ENCODE measurements at regions not wholly inside any gene's neighbourhood (a gene's known extent, or its start where the extent isn't known, plus 50 kb on each side); places are given as distances from the start of the nearest gene placed in this dataset.

DNA sequence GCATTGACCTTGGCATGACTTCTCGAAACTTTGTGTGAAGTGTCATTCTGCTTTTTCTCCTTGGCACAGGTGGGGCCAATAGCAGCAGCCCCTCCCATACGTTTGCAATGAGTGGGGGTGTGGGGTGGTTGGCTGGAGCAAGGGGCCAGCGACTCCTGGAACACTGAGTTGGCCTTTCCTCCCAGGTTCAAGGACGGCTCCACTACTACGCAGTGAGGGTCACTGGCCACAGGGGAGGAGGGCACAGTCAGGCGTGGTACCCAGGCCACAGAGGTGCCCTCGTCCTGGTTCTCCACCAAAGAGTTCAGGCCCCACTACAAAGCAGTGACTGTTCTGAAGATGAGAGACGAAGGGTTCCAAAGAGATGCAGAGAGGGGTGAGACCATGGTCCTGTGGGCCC lies 70.6 kb upstream of the OTOS start:
- Histone ChIP-seq H3K9me2 (replicated peaks; ENCODE audit: insufficient read depth, low read length) (no peaks in the 10 kb centered on the region), H3K27me3 (replicated peaks; ENCODE audit: insufficient read depth, low read length) (peaks cover 45% of the 10 kb centered on the region), H4K20me1 (ENCODE audit: insufficient read depth, low read length) (no peaks in the 10 kb centered on the region), H3K4me3 (ENCODE audit: low read length) (no peak overlapping the region), H2AFZ (ENCODE audit: low read length) (no peak overlapping the region), H3K4me2 (ENCODE audit: low read depth, low read length) (no peak overlapping the region), H3K9me3 (replicated peaks; ENCODE audit: insufficient read depth, low read length) (no peaks in the 10 kb centered on the region), H3K9ac (ENCODE audit: low read length) (no peak overlapping the region), H3K4me1 (ENCODE audit: low read length) (no peaks in the 10 kb centered on the region), H3K27ac (ENCODE audit: low read length) (no peak overlapping the region), H3K36me3 (replicated peaks; ENCODE audit: insufficient read depth, low read length) (no peaks in the 10 kb centered on the region), H3K79me2 (ENCODE audit: low read length) (no peaks in the 10 kb centered on the region), H3F3A (ENCODE audit: insufficient read depth, low read length) (no peaks in the 10 kb centered on the region)
- TF ChIP-seq, protein P1, sequence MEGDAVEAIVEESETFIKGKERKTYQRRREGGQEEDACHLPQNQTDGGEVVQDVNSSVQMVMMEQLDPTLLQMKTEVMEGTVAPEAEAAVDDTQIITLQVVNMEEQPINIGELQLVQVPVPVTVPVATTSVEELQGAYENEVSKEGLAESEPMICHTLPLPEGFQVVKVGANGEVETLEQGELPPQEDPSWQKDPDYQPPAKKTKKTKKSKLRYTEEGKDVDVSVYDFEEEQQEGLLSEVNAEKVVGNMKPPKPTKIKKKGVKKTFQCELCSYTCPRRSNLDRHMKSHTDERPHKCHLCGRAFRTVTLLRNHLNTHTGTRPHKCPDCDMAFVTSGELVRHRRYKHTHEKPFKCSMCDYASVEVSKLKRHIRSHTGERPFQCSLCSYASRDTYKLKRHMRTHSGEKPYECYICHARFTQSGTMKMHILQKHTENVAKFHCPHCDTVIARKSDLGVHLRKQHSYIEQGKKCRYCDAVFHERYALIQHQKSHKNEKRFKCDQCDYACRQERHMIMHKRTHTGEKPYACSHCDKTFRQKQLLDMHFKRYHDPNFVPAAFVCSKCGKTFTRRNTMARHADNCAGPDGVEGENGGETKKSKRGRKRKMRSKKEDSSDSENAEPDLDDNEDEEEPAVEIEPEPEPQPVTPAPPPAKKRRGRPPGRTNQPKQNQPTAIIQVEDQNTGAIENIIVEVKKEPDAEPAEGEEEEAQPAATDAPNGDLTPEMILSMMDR (IDR thresholded peaks at IDR 0.05; ENCODE audit: low read length): no peak
- TF ChIP-seq EZH2 (optimal IDR thresholded peaks at IDR 0.05; ENCODE audit: low read depth, low read length): no peak
- no peak for TF ChIP-seq EZH2phosphoT487 (IDR thresholded peaks at IDR 0.05; ENCODE audit: low read length)
- DNase-seq: no peak

DNA sequence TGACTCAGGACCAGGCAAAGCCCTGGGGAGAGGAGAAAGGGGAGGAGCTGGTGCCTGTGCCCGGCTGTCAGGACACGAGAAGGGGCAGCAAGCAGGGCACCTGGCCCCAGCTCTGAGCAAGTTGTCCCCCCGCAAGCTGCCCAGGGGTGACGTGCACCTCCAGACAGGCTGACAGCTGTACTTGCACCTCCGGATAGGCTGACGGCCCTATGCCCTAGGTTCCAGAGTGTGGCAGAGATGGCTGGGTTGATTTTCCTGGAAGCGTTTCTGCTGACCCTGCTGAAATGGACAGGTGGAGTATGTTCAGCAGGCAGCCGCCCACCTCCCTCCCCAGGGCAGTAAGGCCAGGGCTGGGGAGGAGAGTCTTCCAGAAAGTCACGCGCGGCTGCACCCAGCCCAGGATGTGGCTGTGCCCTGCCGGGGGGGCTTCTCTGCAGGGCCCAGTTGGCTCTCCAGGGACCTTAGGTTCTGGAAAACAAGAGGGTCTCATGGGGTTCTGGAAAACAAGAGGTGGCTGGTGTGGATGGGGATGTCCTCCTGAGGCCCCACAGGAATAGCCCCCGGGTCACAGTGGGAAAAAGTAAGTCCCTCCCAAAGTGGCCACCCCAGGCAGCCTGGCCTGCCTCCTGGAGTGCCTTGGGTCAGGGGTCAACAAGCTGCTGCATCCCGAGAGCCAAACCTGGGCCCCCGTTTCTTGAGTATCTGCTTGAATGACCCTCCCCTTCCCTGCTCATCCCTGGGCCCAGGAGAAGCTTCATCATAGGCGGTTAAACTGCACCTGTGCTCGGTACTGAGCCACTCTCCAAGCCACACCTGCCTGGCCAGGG lies 71.4 kb upstream of the OTOS start:
- H3K27ac ChIP-seq (ENCODE audit: low read length): no peak overlapping the region
- no peaks in the 10 kb centered on the region for H3K79me2 ChIP-seq (ENCODE audit: low read length)
- no peak for DNase-seq
- no peaks in the 10 kb centered on the region for H4K20me1 ChIP-seq (ENCODE audit: insufficient read depth, low read length)
- H3K4me2 ChIP-seq (ENCODE audit: low read depth, low read length): no peak overlapping the region
- H3K9me2 ChIP-seq (replicated peaks; ENCODE audit: insufficient read depth, low read length): no peaks in the 10 kb centered on the region
- no peaks in the 10 kb centered on the region for H3K9me3 ChIP-seq (replicated peaks; ENCODE audit: insufficient read depth, low read length)
- H3F3A ChIP-seq (ENCODE audit: insufficient read depth, low read length): no peaks in the 10 kb centered on the region
- H3K4me1 ChIP-seq (ENCODE audit: low read length): no peaks in the 10 kb centered on the region
- H3K27me3 ChIP-seq (replicated peaks; ENCODE audit: insufficient read depth, low read length): peaks cover 38% of the 10 kb centered on the region
- H3K9ac ChIP-seq (ENCODE audit: low read length): no peak overlapping the region
- no peaks in the 10 kb centered on the region for H3K36me3 ChIP-seq (replicated peaks; ENCODE audit: insufficient read depth, low read length)
- H3K4me3 ChIP-seq (ENCODE audit: low read length): no peak overlapping the region
- TF ChIP-seq EZH2phosphoT487 (IDR thresholded peaks at IDR 0.05; ENCODE audit: low read length) (no peak), EZH2 (optimal IDR thresholded peaks at IDR 0.05; ENCODE audit: low read depth, low read length) (no peak)
- TF ChIP-seq, protein P1 (IDR thresholded peaks at IDR 0.05; ENCODE audit: low read length): no peak
- H2AFZ ChIP-seq (ENCODE audit: low read length): no peak overlapping the region

DNA sequence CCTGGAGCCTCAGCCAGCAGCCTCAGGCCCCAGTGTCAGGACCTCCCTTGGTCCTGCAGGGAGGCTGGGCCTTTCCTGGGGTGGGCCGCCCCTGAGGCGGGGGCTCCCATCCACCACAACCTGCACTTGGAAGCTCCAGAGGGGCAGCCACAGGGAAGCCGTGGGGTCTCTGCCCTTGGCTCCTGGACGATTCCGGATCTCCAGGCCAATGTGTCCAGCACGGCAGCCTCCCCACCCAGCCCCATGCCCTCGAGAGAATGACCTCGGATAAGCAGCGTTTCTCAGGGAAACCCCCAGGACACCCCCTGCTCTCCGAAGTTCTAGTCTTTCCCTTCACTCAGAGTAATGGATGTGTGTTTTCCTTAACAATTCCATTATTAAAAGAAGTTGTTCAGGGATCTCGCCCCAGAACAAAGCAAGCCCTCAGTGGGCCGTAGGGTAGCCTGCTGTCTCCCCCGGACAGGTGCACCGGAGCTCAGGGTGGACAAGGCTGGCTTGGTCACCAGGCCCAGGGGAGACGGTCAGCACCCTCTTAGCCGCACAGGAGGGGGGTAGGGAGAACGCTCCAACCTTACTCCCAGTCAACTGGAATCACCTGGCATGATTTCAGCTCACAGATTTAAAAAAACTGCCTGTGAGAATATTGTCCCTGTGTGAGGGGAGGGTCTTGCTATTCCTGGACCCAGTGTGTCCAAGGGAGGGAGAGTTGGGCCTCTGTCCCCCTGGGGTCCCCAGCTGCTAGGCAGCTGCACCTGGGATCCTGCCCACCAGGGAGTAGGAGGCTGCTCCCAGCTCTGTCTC lies 72.2 kb upstream of the OTOS start:
- Histone ChIP-seq H3K9ac (ENCODE audit: low read length) (no peak overlapping the region), H3K4me2 (ENCODE audit: low read depth, low read length) (no peak overlapping the region), H2AFZ (ENCODE audit: low read length) (no peak overlapping the region), H3K27me3 (replicated peaks; ENCODE audit: insufficient read depth, low read length) (peaks cover 38% of the 10 kb centered on the region), H4K20me1 (ENCODE audit: insufficient read depth, low read length) (no peaks in the 10 kb centered on the region), H3K9me2 (replicated peaks; ENCODE audit: insufficient read depth, low read length) (no peaks in the 10 kb centered on the region), H3K4me3 (ENCODE audit: low read length) (no peak overlapping the region), H3K4me1 (ENCODE audit: low read length) (no peaks in the 10 kb centered on the region), H3K27ac (ENCODE audit: low read length) (no peak overlapping the region), H3K9me3 (replicated peaks; ENCODE audit: insufficient read depth, low read length) (no peaks in the 10 kb centered on the region), H3K79me2 (ENCODE audit: low read length) (no peaks in the 10 kb centered on the region), H3K36me3 (replicated peaks; ENCODE audit: insufficient read depth, low read length) (no peaks in the 10 kb centered on the region), H3F3A (ENCODE audit: insufficient read depth, low read length) (no peaks in the 10 kb centered on the region)
- TF ChIP-seq, protein P1 (IDR thresholded peaks at IDR 0.05; ENCODE audit: low read length): no peak
- TF ChIP-seq EZH2phosphoT487 (IDR thresholded peaks at IDR 0.05; ENCODE audit: low read length): no peak
- no peak for TF ChIP-seq EZH2 (optimal IDR thresholded peaks at IDR 0.05; ENCODE audit: low read depth, low read length)
- DNase-seq: no peak
